ENCODE measurements at regions not wholly inside any gene's neighbourhood (a gene's known extent, or its start where the extent isn't known, plus 50 kb on each side); places are given as distances from the start of the nearest gene placed in this dataset.
"Not testable (repeated sequence)": the region's sequence is repeated elsewhere in the genome, so short reads cannot be mapped to it uniquely, and the experiment has no call there.

- TF ChIP-seq MYC (IDR thresholded peaks at IDR 0.05; ENCODE audit: low read depth, low read length) (no peak), POLR2A (IDR thresholded peaks at IDR 0.05; ENCODE audit: extremely low read depth, insufficient read length) (no peak), CTCF (IDR thresholded peaks at IDR 0.05; ENCODE audit: low read depth, low read length) (no peak), MAX (IDR thresholded peaks at IDR 0.05; ENCODE audit: low read depth, low read length) (no peak)
These were observed 649.0 kb downstream of the CPS1 start for GRCh38 chr2:211205358-211205757.

GRCh38 chr2:211205836-211206235 lies 649.4 kb downstream of the CPS1 start:
- H3K4me3 ChIP-seq (ENCODE audit: low read depth, low read length): no peak overlapping the region
- no peak for DNase-seq (ENCODE audit: low read depth)
- TF ChIP-seq MYC (IDR thresholded peaks at IDR 0.05; ENCODE audit: low read depth, low read length) (no peak), POLR2A (IDR thresholded peaks at IDR 0.05; ENCODE audit: extremely low read depth, insufficient read length) (no peak), MAX (IDR thresholded peaks at IDR 0.05; ENCODE audit: low read depth, low read length) (no peak), CTCF (IDR thresholded peaks at IDR 0.05; ENCODE audit: low read depth, low read length) (no peak)

More at GRCh38 chr2:211205358-211205757, 649.0 kb downstream of the CPS1 start:
- H3K4me3 ChIP-seq (ENCODE audit: low read depth, low read length): no peak overlapping the region
- DNase-seq (ENCODE audit: low read depth): no peak

- no peak for DNase-seq (ENCODE audit: low read depth)
- TF ChIP-seq MYC (IDR thresholded peaks at IDR 0.05; ENCODE audit: low read depth, low read length) (no peak), POLR2A (IDR thresholded peaks at IDR 0.05; ENCODE audit: extremely low read depth, insufficient read length) (no peak), CTCF (IDR thresholded peaks at IDR 0.05; ENCODE audit: low read depth, low read length) (no peak), MAX (IDR thresholded peaks at IDR 0.05; ENCODE audit: low read depth, low read length) (no peak)
- no peak overlapping the region for H3K4me3 ChIP-seq (ENCODE audit: low read depth, low read length)
These were observed 659.8 kb downstream of the CPS1 start for GRCh38 chr2:211216221-211216620.

GRCh38 chr2:211219548-211219947 lies 663.1 kb downstream of the CPS1 start:
- H3K4me3 ChIP-seq (ENCODE audit: low read depth, low read length); DNase-seq (ENCODE audit: low read depth): not testable (repeated sequence)

GRCh38 chr2:211225784-211226183 lies 669.4 kb downstream of the CPS1 start:
- H3K4me3 ChIP-seq (ENCODE audit: low read depth, low read length): no peak overlapping the region
- no peak for TF ChIP-seq POLR2A (IDR thresholded peaks at IDR 0.05; ENCODE audit: extremely low read depth, insufficient read length)
- TF ChIP-seq CTCF (IDR thresholded peaks at IDR 0.05; ENCODE audit: low read depth, low read length): no peak
- TF ChIP-seq MAX (IDR thresholded peaks at IDR 0.05; ENCODE audit: low read depth, low read length): no peak
- TF ChIP-seq MYC (IDR thresholded peaks at IDR 0.05; ENCODE audit: low read depth, low read length): no peak
- DNase-seq (ENCODE audit: low read depth): no peak

- no peak for DNase-seq (ENCODE audit: low read depth)
- TF ChIP-seq POLR2A (IDR thresholded peaks at IDR 0.05; ENCODE audit: extremely low read depth, insufficient read length) (no peak), MAX (IDR thresholded peaks at IDR 0.05; ENCODE audit: low read depth, low read length) (no peak), CTCF (IDR thresholded peaks at IDR 0.05; ENCODE audit: low read depth, low read length) (no peak), MYC (IDR thresholded peaks at IDR 0.05; ENCODE audit: low read depth, low read length) (no peak)
- no peak overlapping the region for H3K4me3 ChIP-seq (ENCODE audit: low read depth, low read length)
These were observed 672.2 kb downstream of the CPS1 start for GRCh38 chr2:211228559-211228958.

Measured in NB4 (cell line).